ENCODE measurements at regions not wholly inside any gene's neighbourhood (a gene's known extent, or its start where the extent isn't known, plus 50 kb on each side); places are given as distances from the start of the nearest gene placed in this dataset.

GRCh38 chr12:105610459-105610858 is 280.0 kb downstream of the C12orf75 start:
- Mint-ChIP-seq H3K27me3 (no peaks in the 10 kb centered on the region), H3K4me1 (no peaks in the 10 kb centered on the region), H3K27ac (no peak overlapping the region), H3K9me3 (no peaks in the 10 kb centered on the region), H3K4me3 (no peak overlapping the region), H3K36me3 (ENCODE audit: low read depth) (no peaks in the 10 kb centered on the region)
- CTCF ChIA-PET, result no interaction called here
- no peak for ATAC-seq (ENCODE audit: low read depth)
- POLR2A ChIA-PET, result no interaction called here
- DNase-seq, result no peak
- TF ChIP-seq, protein P1, sequence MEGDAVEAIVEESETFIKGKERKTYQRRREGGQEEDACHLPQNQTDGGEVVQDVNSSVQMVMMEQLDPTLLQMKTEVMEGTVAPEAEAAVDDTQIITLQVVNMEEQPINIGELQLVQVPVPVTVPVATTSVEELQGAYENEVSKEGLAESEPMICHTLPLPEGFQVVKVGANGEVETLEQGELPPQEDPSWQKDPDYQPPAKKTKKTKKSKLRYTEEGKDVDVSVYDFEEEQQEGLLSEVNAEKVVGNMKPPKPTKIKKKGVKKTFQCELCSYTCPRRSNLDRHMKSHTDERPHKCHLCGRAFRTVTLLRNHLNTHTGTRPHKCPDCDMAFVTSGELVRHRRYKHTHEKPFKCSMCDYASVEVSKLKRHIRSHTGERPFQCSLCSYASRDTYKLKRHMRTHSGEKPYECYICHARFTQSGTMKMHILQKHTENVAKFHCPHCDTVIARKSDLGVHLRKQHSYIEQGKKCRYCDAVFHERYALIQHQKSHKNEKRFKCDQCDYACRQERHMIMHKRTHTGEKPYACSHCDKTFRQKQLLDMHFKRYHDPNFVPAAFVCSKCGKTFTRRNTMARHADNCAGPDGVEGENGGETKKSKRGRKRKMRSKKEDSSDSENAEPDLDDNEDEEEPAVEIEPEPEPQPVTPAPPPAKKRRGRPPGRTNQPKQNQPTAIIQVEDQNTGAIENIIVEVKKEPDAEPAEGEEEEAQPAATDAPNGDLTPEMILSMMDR (IDR thresholded peaks at IDR 0.05), result no peak
- intact Hi-C loops (cut with micrococcal nuclease), result no loop called here

DNA sequence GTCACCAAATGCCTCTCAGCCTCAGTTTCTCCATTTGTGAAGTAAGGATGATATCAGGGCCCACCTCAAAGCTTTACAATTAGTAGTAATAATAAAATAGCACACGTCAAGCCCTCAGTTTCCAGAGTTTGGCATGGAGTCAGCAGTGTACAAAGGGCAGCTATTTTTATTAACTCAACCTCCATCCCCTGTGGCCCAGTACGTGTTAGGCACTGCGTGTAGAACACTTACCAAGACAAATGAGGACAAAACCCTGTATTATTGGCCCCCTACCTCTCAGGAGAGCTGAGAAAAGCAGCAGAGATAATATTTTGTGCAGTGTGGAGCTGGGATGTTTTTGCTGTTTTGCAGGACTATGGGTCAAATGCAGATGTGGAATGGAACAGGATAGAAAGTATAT is 280.8 kb downstream of the C12orf75 start:
- ATAC-seq (ENCODE audit: low read depth) (no peak), DNase-seq (no peak)
- CTCF ChIA-PET, result no interaction called here
- no peak overlapping the region for H3K4me3 Mint-ChIP-seq
- POLR2A ChIA-PET, result no interaction called here
- no peaks in the 10 kb centered on the region for H3K4me1 Mint-ChIP-seq
- no peak overlapping the region for H3K27ac Mint-ChIP-seq
- intact Hi-C loops (cut with micrococcal nuclease), result no loop called here
- H3K9me3 Mint-ChIP-seq, result no peaks in the 10 kb centered on the region
- no peaks in the 10 kb centered on the region for H3K27me3 Mint-ChIP-seq
- H3K36me3 Mint-ChIP-seq (ENCODE audit: low read depth), result no peaks in the 10 kb centered on the region
- TF ChIP-seq, protein P1 (IDR thresholded peaks at IDR 0.05), result no peak

DNA sequence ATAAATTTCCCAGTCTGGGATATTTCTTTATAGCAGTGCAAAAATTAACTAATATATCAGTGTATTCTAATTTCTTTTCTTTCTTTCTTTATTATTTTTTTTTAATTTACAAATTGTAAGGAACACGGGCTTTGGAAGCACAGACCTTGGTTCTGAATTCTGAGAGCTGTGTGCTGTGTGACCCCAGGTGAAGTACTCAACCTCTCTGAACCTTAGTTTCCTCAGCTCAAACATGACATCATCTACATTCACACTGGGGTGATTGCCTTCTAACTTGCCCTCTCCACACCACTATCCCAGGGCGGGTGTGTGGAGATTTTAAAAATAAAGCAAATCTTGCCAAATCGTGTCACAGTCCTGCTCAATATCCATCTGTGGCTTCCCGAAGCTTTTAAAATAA is 282.8 kb downstream of the C12orf75 start:
- Mint-ChIP-seq H3K27me3 (no peaks in the 10 kb centered on the region), H3K36me3 (ENCODE audit: low read depth) (no peaks in the 10 kb centered on the region), H3K9me3 (no peaks in the 10 kb centered on the region), H3K27ac (no peak overlapping the region), H3K4me1 (no peaks in the 10 kb centered on the region), H3K4me3 (no peak overlapping the region)
- ChIA-PET CTCF (no interaction called here), POLR2A (no interaction called here)
- no peak for ATAC-seq (ENCODE audit: low read depth)
- TF ChIP-seq, protein P1 (IDR thresholded peaks at IDR 0.05), result no peak
- intact Hi-C loops (cut with micrococcal nuclease), result no loop called here
- DNase-seq, result no peak

GRCh38 chr12:105613887-105614286 is 283.4 kb downstream of the C12orf75 start:
- ATAC-seq (ENCODE audit: low read depth) (no peak), DNase-seq (no peak)
- TF ChIP-seq, protein P1 (IDR thresholded peaks at IDR 0.05), result no peak
- H3K9me3 Mint-ChIP-seq, result no peaks in the 10 kb centered on the region
- ChIA-PET POLR2A (no interaction called here), CTCF (no interaction called here)
- H3K27ac Mint-ChIP-seq, result no peak overlapping the region
- no peaks in the 10 kb centered on the region for H3K27me3 Mint-ChIP-seq
- H3K36me3 Mint-ChIP-seq (ENCODE audit: low read depth), result no peaks in the 10 kb centered on the region
- intact Hi-C loops (cut with micrococcal nuclease), result no loop called here
- H3K4me3 Mint-ChIP-seq, result no peak overlapping the region
- no peaks in the 10 kb centered on the region for H3K4me1 Mint-ChIP-seq

- Mint-ChIP-seq H3K9me3 (no peaks in the 10 kb centered on the region), H3K27me3 (no peaks in the 10 kb centered on the region), H3K27ac (no peak overlapping the region), H3K4me1 (no peaks in the 10 kb centered on the region), H3K36me3 (ENCODE audit: low read depth) (no peaks in the 10 kb centered on the region), H3K4me3 (no peak overlapping the region)
- TF ChIP-seq, protein P1 (IDR thresholded peaks at IDR 0.05), result no peak
- DNase-seq, result no peak
- CTCF ChIA-PET, result no interaction called here
- POLR2A ChIA-PET, result no interaction called here
- intact Hi-C loops (cut with micrococcal nuclease), result no loop called here
- ATAC-seq (ENCODE audit: low read depth), result no peak
Observed at GRCh38 chr12:105616971-105617540, 286.6 kb downstream of the C12orf75 start.
